SK-N-SH (cell line): ENCODE measurements at regions not wholly inside any gene's neighbourhood (a gene's known extent, or its start where the extent isn't known, plus 50 kb on each side); places are given as distances from the start of the nearest gene placed in this dataset.

Experiments used
- CTCF ChIA-PET: fragments of 300-600, 350-600 bp; formaldehyde crosslinking; extraction: SDS; loops from one replicate; lab custom pipeline; 2021; lab: Yijun Ruan, JAX
- POLR2A ChIA-PET: fragments of 350-600 bp; sonication (Branson Sonifier 250); formaldehyde crosslinking; extraction: SDS; loops from one replicate; lab custom pipeline; 2020; ENCODE audit warnings: antibody characterized with exemption, inconsistent platforms; lab: Yijun Ruan, JAX
- DNase-seq: peaks from one replicate; pipeline ENCODE4 v3.0.0; 2012
- H2AFZ ChIP-seq: fragments of 200-600 bp; sonication (generic); 2 replicates; pipeline ENCODE4 v1.8.1; 2016; ENCODE audit warnings: antibody characterized with exemption, mild to moderate bottlenecking, low read depth
- H3F3A ChIP-seq: fragments of 200-600 bp; sonication (generic); replicated peaks from 2 replicates; pipeline ENCODE3; 2016; ENCODE audit warnings: antibody characterized with exemption, mild to moderate bottlenecking; ENCODE audit not compliant: insufficient read depth
- H3K27ac ChIP-seq, 2 experiments: fragments of 200-500 bp in 1 of 2; fragments of 200-600 bp in 1 of 2; sonication (Bioruptor generic) in 1 of 2; sonication (generic), shearing (Covaris generic) in 1 of 2; 2 replicates each; pipeline versions ENCODE4 v1.5.1 to v1.6.1; 2014 to 2016; ENCODE audit warnings: low read depth in 2 of 2, inconsistent platforms in 1 of 2, low read length in 1 of 2, mild to moderate bottlenecking in 1 of 2, mixed read lengths in 1 of 2
- H3K27me3 ChIP-seq: fragments of 200-600 bp; sonication (generic), shearing (Covaris generic); 2 replicates; pipeline ENCODE4 v1.6.1; 2016; ENCODE audit warnings: mixed run types; ENCODE audit not compliant: insufficient read depth
- H3K36me3 ChIP-seq, 2 experiments: fragments of 200-500 bp in 1 of 2; fragments of 200-600 bp in 1 of 2; sonication (Bioruptor generic) in 1 of 2; sonication (generic) in 1 of 2; replicated peaks in 1 of 2; 2 replicates each; pipeline versions ENCODE3 to v1.5.1; 2014 to 2016; ENCODE audit warnings: low read length in 1 of 2, mild to moderate bottlenecking in 1 of 2; ENCODE audit not compliant: insufficient read depth in 2 of 2, control insufficient read depth in 1 of 2
- H3K4me1 ChIP-seq, 2 experiments: fragments of 200-500 bp in 1 of 2; fragments of 200-600 bp in 1 of 2; sonication (Bioruptor generic) in 1 of 2; sonication (generic), shearing (Covaris generic) in 1 of 2; 2 replicates each; pipeline versions ENCODE4 v1.5.1 to v1.6.1; 2014 to 2016; ENCODE audit warnings: low read depth in 1 of 2, low read length in 1 of 2, mixed run types in 1 of 2; ENCODE audit not compliant: insufficient read depth in 2 of 2, control insufficient read depth in 1 of 2
- H3K4me2 ChIP-seq: fragments of 200-600 bp; sonication (generic), shearing (Covaris generic); 2 replicates; pipeline ENCODE4 v1.6.1; 2017; ENCODE audit warnings: mixed run types
- H3K4me3 ChIP-seq, 2 experiments: fragments of 200-500 bp in 1 of 2; fragments of 200-600 bp in 1 of 2; sonication (Bioruptor generic) in 1 of 2; sonication (generic), shearing (Covaris generic) in 1 of 2; 2 replicates each; pipeline versions ENCODE4 v1.5.1 to v1.8.1; 2014 to 2016; ENCODE audit warnings: low read depth in 2 of 2, inconsistent platforms in 1 of 2, low read length in 1 of 2, mild to moderate bottlenecking in 1 of 2, mixed read lengths in 1 of 2, moderate library complexity in 1 of 2
- H3K79me2 ChIP-seq: fragments of 200-600 bp; sonication (generic); 2 replicates; pipeline ENCODE4 v1.8.1; 2017; ENCODE audit warnings: mild to moderate bottlenecking; ENCODE audit not compliant: insufficient read depth
- H3K9ac ChIP-seq: fragments of 200-600 bp; sonication (generic); 2 replicates; pipeline ENCODE4 v1.6.1; 2017; ENCODE audit warnings: mixed run types
- H3K9me2 ChIP-seq: fragments of 200-600 bp; sonication (generic); 2 replicates; pipeline ENCODE4 v1.6.1; 2017; ENCODE audit warnings: mixed run types
- H3K9me3 ChIP-seq: fragments of 200-600 bp; sonication (generic); 2 replicates; pipeline ENCODE4 v1.6.1; 2017; ENCODE audit warnings: mixed run types, mild to moderate bottlenecking, moderate library complexity
- H4K20me1 ChIP-seq: fragments of 200-600 bp; sonication (generic); 2 replicates; pipeline ENCODE4 v1.6.1; 2017; ENCODE audit warnings: mild to moderate bottlenecking, mixed run types; ENCODE audit not compliant: insufficient read depth
- CHD2 ChIP-seq: fragments of 150-350 bp; IDR thresholded peaks from 2 replicates; pipeline ENCODE4 v1.6.1; 2018; ENCODE audit warnings: low read length; ENCODE audit not compliant: partially characterized antibody
- FOSL2 ChIP-seq: IDR thresholded peaks from 2 replicates; pipeline ENCODE4 v1.4.0; 2012; ENCODE audit warnings: low read depth, mild to moderate bottlenecking, moderate library complexity, borderline replicate concordance
- FOXJ3 ChIP-seq: sonication (generic); formaldehyde crosslinking; IDR thresholded peaks from 2 replicates; pipeline ENCODE4 v1.5.1; 2020; ENCODE audit warnings: mild to moderate bottlenecking, missing genetic modification reagents
- GATA2 ChIP-seq: sonication (generic); formaldehyde crosslinking; IDR thresholded peaks from 2 replicates; pipeline ENCODE4 v1.5.0; 2020; ENCODE audit warnings: mild to moderate bottlenecking, missing genetic modification reagents
- IRF3 ChIP-seq: fragments of 150-350 bp; IDR thresholded peaks from 2 replicates; pipeline ENCODE4 v1.6.1; 2016; ENCODE audit warnings: mild to moderate bottlenecking, low read depth, low read length
- JUND ChIP-seq: IDR thresholded peaks from 2 replicates; pipeline ENCODE4 v1.4.0; 2012
- MEF2A ChIP-seq: IDR thresholded peaks from 2 replicates; pipeline ENCODE4 v1.4.0; 2012; ENCODE audit warnings: low read depth, borderline replicate concordance
- RCOR1 ChIP-seq: fragments of 150-350 bp; IDR thresholded peaks from 2 replicates; pipeline ENCODE4 v1.6.1; 2017; ENCODE audit warnings: antibody characterized with exemption, low read length
- REST ChIP-seq: IDR thresholded peaks from 2 replicates; pipeline ENCODE4 v1.6.1; 2012; ENCODE audit warnings: mild to moderate bottlenecking, low read depth, low read length, moderate library complexity
- RFX5 ChIP-seq: IDR thresholded peaks from 2 replicates; pipeline ENCODE4 v1.6.1; 2012; ENCODE audit warnings: mild to moderate bottlenecking, improper control_type of control experiment, low read length
- RXRA ChIP-seq: IDR thresholded peaks from 2 replicates; pipeline ENCODE4 v1.4.0; 2012; ENCODE audit warnings: low read depth, mild to moderate bottlenecking, borderline replicate concordance
- YY1 ChIP-seq: IDR thresholded peaks from 2 replicates; pipeline ENCODE4 v1.4.0; 2012; ENCODE audit warnings: low read depth, mild to moderate bottlenecking
- WGBS: methylation state at CpG from one replicate; pipeline ENCODE4 v1.1.6; 2017; ENCODE audit warnings: low lambda C conversion rate; 5-methylcytosine and 5-hydroxymethylcytosine counted together
- TF ChIP-seq, protein P1 (sequence below): IDR thresholded peaks from 2 replicates; pipeline ENCODE4 v1.4.0; 2012; ENCODE audit warnings: low read depth, borderline replicate concordance

GRCh38 chr4:138845664-138846063 lies 169.9 kb upstream of the NOCT start (continued):
- no peak for TF ChIP-seq CHD2
- TF ChIP-seq JUND: no peak
- no peak for TF ChIP-seq FOXJ3

DNA sequence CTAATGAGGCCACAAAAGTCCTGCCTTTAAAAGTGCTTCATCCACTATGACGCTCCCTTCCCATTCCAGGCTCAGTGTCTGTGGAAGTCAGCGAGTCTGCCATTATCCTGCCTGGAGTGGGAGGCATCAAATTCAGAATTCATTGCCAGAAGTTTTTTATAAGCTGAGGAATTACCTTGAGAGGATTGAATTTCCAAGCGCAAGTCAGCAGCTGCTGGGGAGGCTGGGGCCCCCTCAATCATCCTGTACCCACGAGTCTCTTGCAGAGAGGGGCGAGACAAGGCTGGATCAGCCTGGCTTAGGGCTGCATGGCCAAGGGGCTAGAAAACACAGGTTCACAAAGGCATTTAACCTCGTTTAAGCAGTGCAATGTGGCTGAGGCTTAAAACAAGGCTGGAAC lies 170.5 kb upstream of the NOCT start:
- no peak overlapping the region for H2AFZ ChIP-seq
- H3K9me2 ChIP-seq: no peaks in the 10 kb centered on the region
- H3K4me1 ChIP-seq: peaks cover 0 to 9% of the 10 kb centered on the region in 2 experiments; a peak in 2 of 4 replicates
- POLR2A ChIA-PET: no interaction called here
- H4K20me1 ChIP-seq: no peaks in the 10 kb centered on the region
- TF ChIP-seq YY1 (no peak), RCOR1 (no peak), FOSL2 (no peak), REST (no peak), GATA2 (CRISPR knock-in tag) (no peak), RFX5 (no peak), MEF2A (no peak), RXRA (no peak), IRF3 (no peak)
- TF ChIP-seq, protein P1, sequence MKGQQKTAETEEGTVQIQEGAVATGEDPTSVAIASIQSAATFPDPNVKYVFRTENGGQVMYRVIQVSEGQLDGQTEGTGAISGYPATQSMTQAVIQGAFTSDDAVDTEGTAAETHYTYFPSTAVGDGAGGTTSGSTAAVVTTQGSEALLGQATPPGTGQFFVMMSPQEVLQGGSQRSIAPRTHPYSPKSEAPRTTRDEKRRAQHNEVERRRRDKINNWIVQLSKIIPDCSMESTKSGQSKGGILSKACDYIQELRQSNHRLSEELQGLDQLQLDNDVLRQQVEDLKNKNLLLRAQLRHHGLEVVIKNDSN: no peak
- TF ChIP-seq, all 33 proteins: peak for 0
- Histone ChIP-seq H3K9me3 (no peaks in the 10 kb centered on the region), H3K9ac (no peak overlapping the region), H3K36me3 (no peaks in the 10 kb centered on the region), H3K27me3 (no peaks in the 10 kb centered on the region; the same call in 1 of the 2 replicates), H3K79me2 (no peaks in the 10 kb centered on the region), H3K4me3 (no peak overlapping the region), H3K27ac (no peak overlapping the region), H3K4me2 (no peak overlapping the region), H3F3A (no peaks in the 10 kb centered on the region)
- DNase-seq: no peak
- WGBS: 57% methylated on average over 5 of the region's 6 CpGs
- CTCF ChIA-PET: interaction anchor here (1.7 to 2.1 kb wide), 2 partner anchors 18 to 26 kb away, joined by 7 to 9 read pairs; no protein-coding TSS in a partner anchor
